HEK293 (cell line): ENCODE measurements at regions not wholly inside any gene's neighbourhood (a gene's known extent, or its start where the extent isn't known, plus 50 kb on each side); places are given as distances from the start of the nearest gene placed in this dataset.

Experiments
- MZF1 ChIP-seq: fragments of 450-650 bp; formaldehyde crosslinking; IDR thresholded peaks from 2 replicates; pipeline ENCODE4 v1.5.1; 2017; ENCODE audit warnings: missing biosample characterization, missing genetic modification characterization, borderline replicate concordance
- TCF7L2 ChIP-seq: IDR thresholded peaks from 2 replicates; pipeline ENCODE4 v1.6.1; 2011; ENCODE audit warnings: low read depth, mild to moderate bottlenecking, inconsistent platforms, low read length, moderate library complexity, borderline replicate concordance
- ZNF10 ChIP-seq: fragments of 450-650 bp; formaldehyde crosslinking; IDR thresholded peaks from 2 replicates; pipeline ENCODE4 v1.5.1; 2017; ENCODE audit warnings: missing biosample characterization, missing genetic modification characterization
- ZNF202 ChIP-seq: fragments of 450-650 bp; formaldehyde crosslinking; IDR thresholded peaks from 2 replicates; pipeline ENCODE4 v1.5.1; 2016; ENCODE audit warnings: missing biosample characterization, missing genetic modification characterization, borderline replicate concordance
- ZNF311 ChIP-seq: fragments of 450-650 bp; formaldehyde crosslinking; IDR thresholded peaks from 2 replicates; pipeline ENCODE4 v1.5.1; 2017; ENCODE audit warnings: missing biosample characterization, missing genetic modification characterization, borderline replicate concordance
- ZNF416 ChIP-seq: fragments of 450-650 bp; formaldehyde crosslinking; IDR thresholded peaks from 2 replicates; pipeline ENCODE4 v1.5.1; 2016; ENCODE audit warnings: missing biosample characterization, missing genetic modification characterization
- ZNF629 ChIP-seq: fragments of 450-650 bp; formaldehyde crosslinking; IDR thresholded peaks from 2 replicates; pipeline ENCODE4 v1.5.1; 2017; ENCODE audit warnings: missing biosample characterization, missing genetic modification characterization
- ZNF670 ChIP-seq: fragments of 450-650 bp; formaldehyde crosslinking; IDR thresholded peaks from 2 replicates; pipeline ENCODE4 v1.5.1; 2016; ENCODE audit warnings: missing biosample characterization, missing genetic modification characterization, low read depth
- TF ChIP-seq, protein P1 (sequence below): fragments of 450-650 bp; formaldehyde crosslinking; IDR thresholded peaks from 2 replicates; pipeline ENCODE4 v1.5.1; 2016; ENCODE audit warnings: missing biosample characterization, missing genetic modification characterization
- TF ChIP-seq, protein P2 (sequence below): fragments of 450-650 bp; formaldehyde crosslinking; optimal IDR thresholded peaks from 2 replicates; pipeline ENCODE3; 2016; ENCODE audit warnings: missing biosample characterization, mild to moderate bottlenecking, missing genetic modification characterization
- TF ChIP-seq, protein P3 (sequence below): fragments of 450-650 bp; formaldehyde crosslinking; conservative IDR thresholded peaks from 2 replicates; pipeline ENCODE4 v1.5.1; 2016; ENCODE audit warnings: low read depth, missing biosample characterization, missing genetic modification characterization
- TF ChIP-seq, protein P4 (sequence below): fragments of 450-650 bp; formaldehyde crosslinking; IDR thresholded peaks from 2 replicates; pipeline ENCODE4 v1.5.1; 2016; ENCODE audit warnings: missing biosample characterization, missing genetic modification characterization
- TF ChIP-seq, protein P5 (sequence below): fragments of 450-650 bp; formaldehyde crosslinking; IDR thresholded peaks from 2 replicates; pipeline ENCODE4 v1.5.1; 2016; ENCODE audit warnings: missing biosample characterization, missing genetic modification characterization

DNA sequence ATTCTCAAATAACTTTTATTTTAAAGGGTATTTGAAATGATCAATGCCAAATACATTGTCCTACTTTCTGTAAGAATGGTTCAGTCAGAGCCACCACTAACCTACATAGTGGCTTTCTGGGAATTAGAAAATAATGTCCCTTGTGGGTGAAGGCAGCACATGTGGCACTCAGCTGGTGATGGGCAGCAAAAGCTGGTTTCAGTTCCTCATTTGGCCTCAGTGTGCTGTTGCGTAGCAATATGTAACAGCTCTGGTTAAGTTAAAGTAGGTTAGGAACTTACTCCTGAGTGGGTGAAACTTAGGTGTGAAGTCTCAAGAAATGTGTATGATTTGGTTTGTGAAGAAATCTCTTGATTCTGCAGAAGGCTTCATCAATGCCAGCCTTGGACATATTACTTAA lies 99.6 kb upstream of the SPEF2 start:
- TF ChIP-seq, protein P1, sequence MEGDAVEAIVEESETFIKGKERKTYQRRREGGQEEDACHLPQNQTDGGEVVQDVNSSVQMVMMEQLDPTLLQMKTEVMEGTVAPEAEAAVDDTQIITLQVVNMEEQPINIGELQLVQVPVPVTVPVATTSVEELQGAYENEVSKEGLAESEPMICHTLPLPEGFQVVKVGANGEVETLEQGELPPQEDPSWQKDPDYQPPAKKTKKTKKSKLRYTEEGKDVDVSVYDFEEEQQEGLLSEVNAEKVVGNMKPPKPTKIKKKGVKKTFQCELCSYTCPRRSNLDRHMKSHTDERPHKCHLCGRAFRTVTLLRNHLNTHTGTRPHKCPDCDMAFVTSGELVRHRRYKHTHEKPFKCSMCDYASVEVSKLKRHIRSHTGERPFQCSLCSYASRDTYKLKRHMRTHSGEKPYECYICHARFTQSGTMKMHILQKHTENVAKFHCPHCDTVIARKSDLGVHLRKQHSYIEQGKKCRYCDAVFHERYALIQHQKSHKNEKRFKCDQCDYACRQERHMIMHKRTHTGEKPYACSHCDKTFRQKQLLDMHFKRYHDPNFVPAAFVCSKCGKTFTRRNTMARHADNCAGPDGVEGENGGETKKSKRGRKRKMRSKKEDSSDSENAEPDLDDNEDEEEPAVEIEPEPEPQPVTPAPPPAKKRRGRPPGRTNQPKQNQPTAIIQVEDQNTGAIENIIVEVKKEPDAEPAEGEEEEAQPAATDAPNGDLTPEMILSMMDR (tag by site-specific recombination) = no peak
- TF ChIP-seq ZNF202 (tag by site-specific recombination) (no peak), ZNF416 (no peak), ZNF311 (tag by site-specific recombination) (no peak), MZF1 (tag by site-specific recombination) (no peak), ZNF629 (tag by site-specific recombination) (no peak), TCF7L2 (no peak), ZNF670 (tag by site-specific recombination) (no peak), ZNF10 (tag by site-specific recombination) (no peak)
- TF ChIP-seq, protein P2, sequence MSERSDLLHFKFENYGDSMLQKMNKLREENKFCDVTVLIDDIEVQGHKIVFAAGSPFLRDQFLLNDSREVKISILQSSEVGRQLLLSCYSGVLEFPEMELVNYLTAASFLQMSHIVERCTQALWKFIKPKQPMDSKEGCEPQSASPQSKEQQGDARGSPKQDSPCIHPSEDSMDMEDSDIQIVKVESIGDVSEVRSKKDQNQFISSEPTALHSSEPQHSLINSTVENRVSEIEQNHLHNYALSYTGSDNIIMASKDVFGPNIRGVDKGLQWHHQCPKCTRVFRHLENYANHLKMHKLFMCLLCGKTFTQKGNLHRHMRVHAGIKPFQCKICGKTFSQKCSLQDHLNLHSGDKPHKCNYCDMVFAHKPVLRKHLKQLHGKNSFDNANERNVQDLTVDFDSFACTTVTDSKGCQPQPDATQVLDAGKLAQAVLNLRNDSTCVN (tag by site-specific recombination) = no peak
- TF ChIP-seq, protein P3, sequence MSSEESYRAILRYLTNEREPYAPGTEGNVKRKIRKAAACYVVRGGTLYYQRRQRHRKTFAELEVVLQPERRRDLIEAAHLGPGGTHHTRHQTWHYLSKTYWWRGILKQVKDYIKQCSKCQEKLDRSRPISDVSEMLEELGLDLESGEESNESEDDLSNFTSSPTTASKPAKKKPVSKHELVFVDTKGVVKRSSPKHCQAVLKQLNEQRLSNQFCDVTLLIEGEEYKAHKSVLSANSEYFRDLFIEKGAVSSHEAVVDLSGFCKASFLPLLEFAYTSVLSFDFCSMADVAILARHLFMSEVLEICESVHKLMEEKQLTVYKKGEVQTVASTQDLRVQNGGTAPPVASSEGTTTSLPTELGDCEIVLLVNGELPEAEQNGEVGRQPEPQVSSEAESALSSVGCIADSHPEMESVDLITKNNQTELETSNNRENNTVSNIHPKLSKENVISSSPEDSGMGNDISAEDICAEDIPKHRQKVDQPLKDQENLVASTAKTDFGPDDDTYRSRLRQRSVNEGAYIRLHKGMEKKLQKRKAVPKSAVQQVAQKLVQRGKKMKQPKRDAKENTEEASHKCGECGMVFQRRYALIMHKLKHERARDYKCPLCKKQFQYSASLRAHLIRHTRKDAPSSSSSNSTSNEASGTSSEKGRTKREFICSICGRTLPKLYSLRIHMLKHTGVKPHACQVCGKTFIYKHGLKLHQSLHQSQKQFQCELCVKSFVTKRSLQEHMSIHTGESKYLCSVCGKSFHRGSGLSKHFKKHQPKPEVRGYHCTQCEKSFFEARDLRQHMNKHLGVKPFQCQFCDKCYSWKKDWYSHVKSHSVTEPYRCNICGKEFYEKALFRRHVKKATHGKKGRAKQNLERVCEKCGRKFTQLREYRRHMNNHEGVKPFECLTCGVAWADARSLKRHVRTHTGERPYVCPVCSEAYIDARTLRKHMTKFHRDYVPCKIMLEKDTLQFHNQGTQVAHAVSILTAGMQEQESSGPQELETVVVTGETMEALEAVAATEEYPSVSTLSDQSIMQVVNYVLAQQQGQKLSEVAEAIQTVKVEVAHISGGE = no peak
- TF ChIP-seq, protein P4, sequence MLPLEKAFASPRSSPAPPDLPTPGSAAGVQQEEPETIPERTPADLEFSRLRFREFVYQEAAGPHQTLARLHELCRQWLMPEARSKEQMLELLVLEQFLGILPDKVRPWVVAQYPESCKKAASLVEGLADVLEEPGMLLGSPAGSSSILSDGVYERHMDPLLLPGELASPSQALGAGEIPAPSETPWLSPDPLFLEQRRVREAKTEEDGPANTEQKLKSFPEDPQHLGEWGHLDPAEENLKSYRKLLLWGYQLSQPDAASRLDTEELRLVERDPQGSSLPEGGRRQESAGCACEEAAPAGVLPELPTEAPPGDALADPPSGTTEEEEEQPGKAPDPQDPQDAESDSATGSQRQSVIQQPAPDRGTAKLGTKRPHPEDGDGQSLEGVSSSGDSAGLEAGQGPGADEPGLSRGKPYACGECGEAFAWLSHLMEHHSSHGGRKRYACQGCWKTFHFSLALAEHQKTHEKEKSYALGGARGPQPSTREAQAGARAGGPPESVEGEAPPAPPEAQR (tag by site-specific recombination) = no peak
- TF ChIP-seq, protein P5, sequence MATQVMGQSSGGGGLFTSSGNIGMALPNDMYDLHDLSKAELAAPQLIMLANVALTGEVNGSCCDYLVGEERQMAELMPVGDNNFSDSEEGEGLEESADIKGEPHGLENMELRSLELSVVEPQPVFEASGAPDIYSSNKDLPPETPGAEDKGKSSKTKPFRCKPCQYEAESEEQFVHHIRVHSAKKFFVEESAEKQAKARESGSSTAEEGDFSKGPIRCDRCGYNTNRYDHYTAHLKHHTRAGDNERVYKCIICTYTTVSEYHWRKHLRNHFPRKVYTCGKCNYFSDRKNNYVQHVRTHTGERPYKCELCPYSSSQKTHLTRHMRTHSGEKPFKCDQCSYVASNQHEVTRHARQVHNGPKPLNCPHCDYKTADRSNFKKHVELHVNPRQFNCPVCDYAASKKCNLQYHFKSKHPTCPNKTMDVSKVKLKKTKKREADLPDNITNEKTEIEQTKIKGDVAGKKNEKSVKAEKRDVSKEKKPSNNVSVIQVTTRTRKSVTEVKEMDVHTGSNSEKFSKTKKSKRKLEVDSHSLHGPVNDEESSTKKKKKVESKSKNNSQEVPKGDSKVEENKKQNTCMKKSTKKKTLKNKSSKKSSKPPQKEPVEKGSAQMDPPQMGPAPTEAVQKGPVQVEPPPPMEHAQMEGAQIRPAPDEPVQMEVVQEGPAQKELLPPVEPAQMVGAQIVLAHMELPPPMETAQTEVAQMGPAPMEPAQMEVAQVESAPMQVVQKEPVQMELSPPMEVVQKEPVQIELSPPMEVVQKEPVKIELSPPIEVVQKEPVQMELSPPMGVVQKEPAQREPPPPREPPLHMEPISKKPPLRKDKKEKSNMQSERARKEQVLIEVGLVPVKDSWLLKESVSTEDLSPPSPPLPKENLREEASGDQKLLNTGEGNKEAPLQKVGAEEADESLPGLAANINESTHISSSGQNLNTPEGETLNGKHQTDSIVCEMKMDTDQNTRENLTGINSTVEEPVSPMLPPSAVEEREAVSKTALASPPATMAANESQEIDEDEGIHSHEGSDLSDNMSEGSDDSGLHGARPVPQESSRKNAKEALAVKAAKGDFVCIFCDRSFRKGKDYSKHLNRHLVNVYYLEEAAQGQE (tag by site-specific recombination) = no peak
